ENCODE measurements at regions not wholly inside any gene's neighbourhood (a gene's known extent, or its start where the extent isn't known, plus 50 kb on each side); places are given as distances from the start of the nearest gene placed in this dataset.

DNA sequence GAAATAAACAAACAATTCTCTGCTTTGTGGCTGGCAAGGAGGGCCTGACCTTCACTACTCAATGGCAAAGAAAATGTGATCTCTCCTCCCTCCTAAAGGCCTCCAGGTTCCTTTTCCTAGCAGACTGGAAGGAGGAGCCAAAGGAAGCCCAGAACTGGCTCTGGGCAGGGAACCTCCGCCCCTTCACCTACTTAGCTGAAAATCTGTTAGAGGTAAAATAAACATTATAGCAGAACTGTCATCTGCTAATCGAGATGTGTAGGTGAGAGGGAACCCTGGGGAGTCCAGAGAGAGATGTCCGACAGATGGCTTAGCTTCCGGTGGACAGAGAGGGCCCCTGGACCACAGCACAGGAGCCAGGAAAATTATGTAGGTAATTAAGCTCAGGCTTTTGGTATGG lies 75.2 kb upstream of the KCNA3 start:
- H3K4me3 Mint-ChIP-seq (ENCODE audit: unreplicated experiment): no peak overlapping the region
- peaks cover 27% of the 10 kb centered on the region for H3K27me3 Mint-ChIP-seq (ENCODE audit: insufficient read depth, unreplicated experiment)
- ChIA-PET POLR2A (no interaction called here), CTCF (no interaction called here)
- H3K36me3 Mint-ChIP-seq (ENCODE audit: insufficient read depth, unreplicated experiment): no peaks in the 10 kb centered on the region
- BruUV-seq (replicated peaks): no TSS peak
- H3K4me1 Mint-ChIP-seq (ENCODE audit: insufficient read depth, unreplicated experiment): no peaks in the 10 kb centered on the region
- no peak overlapping the region for H3K27ac Mint-ChIP-seq (ENCODE audit: low read depth, unreplicated experiment)
- intact Hi-C loops (cut with micrococcal nuclease): no loop called here
- TF ChIP-seq, protein P1, sequence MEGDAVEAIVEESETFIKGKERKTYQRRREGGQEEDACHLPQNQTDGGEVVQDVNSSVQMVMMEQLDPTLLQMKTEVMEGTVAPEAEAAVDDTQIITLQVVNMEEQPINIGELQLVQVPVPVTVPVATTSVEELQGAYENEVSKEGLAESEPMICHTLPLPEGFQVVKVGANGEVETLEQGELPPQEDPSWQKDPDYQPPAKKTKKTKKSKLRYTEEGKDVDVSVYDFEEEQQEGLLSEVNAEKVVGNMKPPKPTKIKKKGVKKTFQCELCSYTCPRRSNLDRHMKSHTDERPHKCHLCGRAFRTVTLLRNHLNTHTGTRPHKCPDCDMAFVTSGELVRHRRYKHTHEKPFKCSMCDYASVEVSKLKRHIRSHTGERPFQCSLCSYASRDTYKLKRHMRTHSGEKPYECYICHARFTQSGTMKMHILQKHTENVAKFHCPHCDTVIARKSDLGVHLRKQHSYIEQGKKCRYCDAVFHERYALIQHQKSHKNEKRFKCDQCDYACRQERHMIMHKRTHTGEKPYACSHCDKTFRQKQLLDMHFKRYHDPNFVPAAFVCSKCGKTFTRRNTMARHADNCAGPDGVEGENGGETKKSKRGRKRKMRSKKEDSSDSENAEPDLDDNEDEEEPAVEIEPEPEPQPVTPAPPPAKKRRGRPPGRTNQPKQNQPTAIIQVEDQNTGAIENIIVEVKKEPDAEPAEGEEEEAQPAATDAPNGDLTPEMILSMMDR (IDR thresholded peaks at IDR 0.05; ENCODE audit: unreplicated experiment): no peak
- H3K9me3 Mint-ChIP-seq (ENCODE audit: unreplicated experiment): no peaks in the 10 kb centered on the region
- DNase-seq (ENCODE audit: unreplicated experiment): no peak

DNA sequence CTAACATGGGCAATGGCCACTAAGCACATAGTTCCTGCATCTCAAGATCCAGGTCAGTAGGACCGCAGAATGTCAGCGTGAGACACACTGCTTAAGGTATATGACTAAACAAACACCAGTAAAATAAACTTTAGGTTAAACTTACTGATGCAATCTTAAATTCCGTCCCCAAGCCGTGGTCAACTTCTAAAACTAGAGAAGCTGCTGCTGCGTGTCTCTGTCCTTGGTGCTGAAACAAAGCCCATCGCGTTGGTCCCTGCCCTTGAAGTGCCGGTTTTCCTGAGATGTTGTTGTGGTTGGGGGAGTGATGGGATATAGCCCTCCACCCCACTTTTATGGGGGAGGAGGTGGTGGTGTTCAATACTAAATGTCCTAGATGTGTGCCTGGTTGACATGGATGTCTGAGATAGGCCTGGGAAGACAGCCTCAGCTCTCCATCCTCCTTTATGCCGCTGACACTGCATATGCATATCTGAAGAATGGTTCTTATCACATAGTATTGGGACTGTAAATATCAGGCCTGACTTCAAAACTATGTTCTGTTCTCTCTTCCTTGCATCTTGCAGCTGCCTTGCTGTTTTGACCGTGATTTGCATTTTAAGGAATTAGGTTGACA lies 72.0 kb upstream of the KCNA3 start:
- Mint-ChIP-seq H3K9me3 (ENCODE audit: unreplicated experiment) (no peaks in the 10 kb centered on the region), H3K27me3 (ENCODE audit: insufficient read depth, unreplicated experiment) (peaks cover 32% of the 10 kb centered on the region), H3K4me3 (ENCODE audit: unreplicated experiment) (no peak overlapping the region), H3K27ac (ENCODE audit: low read depth, unreplicated experiment) (no peak overlapping the region), H3K4me1 (ENCODE audit: insufficient read depth, unreplicated experiment) (no peaks in the 10 kb centered on the region), H3K36me3 (ENCODE audit: insufficient read depth, unreplicated experiment) (no peaks in the 10 kb centered on the region)
- ChIA-PET POLR2A (interaction anchor here (0.6 kb wide), 1 partner anchor 22 kb away, joined by 3 read pairs; no protein-coding TSS in a partner anchor), CTCF (interaction anchor here (0.6 to 0.8 kb wide), 2 partner anchors 27 to 117 kb away, joined by 3 read pairs; no protein-coding TSS in a partner anchor)
- DNase-seq (ENCODE audit: unreplicated experiment): peak; percentile 66
- no TSS peak for BruUV-seq (replicated peaks)
- intact Hi-C loops (cut with micrococcal nuclease): no loop called here
- TF ChIP-seq, protein P1 (IDR thresholded peaks at IDR 0.05; ENCODE audit: unreplicated experiment): no peak

DNA sequence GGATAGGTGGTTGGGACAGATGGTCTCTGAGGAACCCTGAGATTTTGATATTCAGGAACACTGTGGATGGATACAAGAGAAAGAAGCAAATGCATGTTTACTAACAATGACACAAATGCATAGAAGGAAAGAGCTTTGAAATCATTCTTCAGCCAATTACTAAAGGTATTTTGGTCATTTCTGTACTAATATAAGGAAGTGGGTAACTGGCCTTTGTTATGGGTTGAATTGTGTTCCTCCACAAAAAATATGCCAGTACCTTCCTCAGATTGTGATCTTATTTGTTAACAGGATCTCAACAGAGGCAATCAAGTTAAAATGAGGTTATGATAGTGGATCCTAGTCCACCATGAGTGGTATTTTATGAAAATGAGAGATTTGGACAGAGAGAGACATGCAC lies 68.7 kb upstream of the KCNA3 start:
- BruUV-seq (replicated peaks): no TSS peak
- no peak overlapping the region for H3K27ac Mint-ChIP-seq (ENCODE audit: low read depth, unreplicated experiment)
- H3K4me3 Mint-ChIP-seq (ENCODE audit: unreplicated experiment): no peak overlapping the region
- POLR2A ChIA-PET: interaction anchor here (0.6 kb wide), 1 partner anchor 22 kb away, joined by 4 read pairs; no protein-coding TSS in a partner anchor
- no peak for DNase-seq (ENCODE audit: unreplicated experiment)
- no peaks in the 10 kb centered on the region for H3K36me3 Mint-ChIP-seq (ENCODE audit: insufficient read depth, unreplicated experiment)
- TF ChIP-seq, protein P1 (IDR thresholded peaks at IDR 0.05; ENCODE audit: unreplicated experiment): no peak
- peaks cover 26% of the 10 kb centered on the region for H3K27me3 Mint-ChIP-seq (ENCODE audit: insufficient read depth, unreplicated experiment)
- intact Hi-C loops (cut with micrococcal nuclease): no loop called here
- H3K9me3 Mint-ChIP-seq (ENCODE audit: unreplicated experiment): no peaks in the 10 kb centered on the region
- CTCF ChIA-PET: interaction anchor here (1.3 to 2.5 kb wide), 2 partner anchors 23 to 38 kb away, joined by 4 to 10 read pairs; no protein-coding TSS in a partner anchor
- no peaks in the 10 kb centered on the region for H3K4me1 Mint-ChIP-seq (ENCODE audit: insufficient read depth, unreplicated experiment)

DNA sequence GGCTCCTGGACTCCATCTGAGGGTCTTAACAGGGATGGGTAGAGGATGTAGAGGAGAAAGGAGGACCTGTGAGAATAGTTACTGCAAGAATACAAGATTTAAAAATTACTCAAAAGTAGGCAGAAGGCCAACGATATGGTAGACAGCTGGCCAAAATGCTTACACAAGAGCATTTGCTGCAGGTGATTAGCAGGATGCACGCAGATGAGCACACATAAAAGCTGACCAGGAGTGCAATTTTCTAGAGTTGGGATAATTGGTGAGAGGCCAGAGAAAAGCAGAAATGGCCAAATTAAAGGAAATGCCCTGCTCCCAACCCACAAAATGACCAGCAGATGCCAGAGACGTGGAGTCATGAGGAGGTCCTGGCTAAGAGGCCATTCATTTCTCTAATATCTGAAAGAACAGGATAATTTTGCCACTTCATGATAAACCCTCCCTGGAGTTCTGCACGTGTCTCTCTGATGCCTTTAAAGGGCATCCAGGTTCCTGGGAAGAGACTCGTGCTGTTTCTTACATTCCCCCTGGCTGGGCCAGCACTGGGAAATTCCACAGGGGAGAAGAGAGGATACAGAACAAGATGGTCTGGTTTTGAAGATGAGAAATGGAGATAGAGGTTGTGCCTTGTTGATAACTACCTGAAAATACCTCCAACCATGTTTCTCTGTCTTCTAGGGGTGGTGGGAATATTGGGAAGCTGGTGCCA lies 62.3 kb upstream of the KCNA3 start:
- peaks cover 20% of the 10 kb centered on the region for H3K27me3 Mint-ChIP-seq (ENCODE audit: insufficient read depth, unreplicated experiment)
- H3K36me3 Mint-ChIP-seq (ENCODE audit: insufficient read depth, unreplicated experiment): no peaks in the 10 kb centered on the region
- H3K4me3 Mint-ChIP-seq (ENCODE audit: unreplicated experiment): no peak overlapping the region
- BruUV-seq (replicated peaks): no TSS peak
- intact Hi-C loops (cut with micrococcal nuclease): no loop called here
- TF ChIP-seq, protein P1 (IDR thresholded peaks at IDR 0.05; ENCODE audit: unreplicated experiment): no peak
- DNase-seq (ENCODE audit: unreplicated experiment): no peak
- H3K27ac Mint-ChIP-seq (ENCODE audit: low read depth, unreplicated experiment): no peak overlapping the region
- no peaks in the 10 kb centered on the region for H3K4me1 Mint-ChIP-seq (ENCODE audit: insufficient read depth, unreplicated experiment)
- CTCF ChIA-PET: interaction anchor here (1.4 kb wide), 1 partner anchor 29 kb away, joined by 4 read pairs; no protein-coding TSS in a partner anchor
- H3K9me3 Mint-ChIP-seq (ENCODE audit: unreplicated experiment): no peaks in the 10 kb centered on the region
- POLR2A ChIA-PET: no interaction called here

All from MCF 10A (cell line).